ENCODE measurements at regions not wholly inside any gene's neighbourhood (a gene's known extent, or its start where the extent isn't known, plus 50 kb on each side); places are given as distances from the start of the nearest gene placed in this dataset.

- peaks cover 7% of the 10 kb centered on the region for H3K9me3 ChIP-seq (replicated peaks; ENCODE audit: low read length)
- no peak overlapping the region for H3K4me2 ChIP-seq (ENCODE audit: low read length)
- H3K4me3 ChIP-seq (ENCODE audit: low read length), result no peak overlapping the region
- no peak overlapping the region for H3K9ac ChIP-seq (ENCODE audit: low read depth, low read length)
- H3K27me3 ChIP-seq (ENCODE audit: control insufficient read depth, insufficient read depth, low read length), result no peaks in the 10 kb centered on the region
- no peaks in the 10 kb centered on the region for H3K4me1 ChIP-seq (ENCODE audit: control insufficient read depth, insufficient read depth, low read length)
- no peaks in the 10 kb centered on the region for H3K36me3 ChIP-seq (ENCODE audit: insufficient read depth, low read length)
These were observed 751.5 kb downstream of the SQOR start for GRCh38 chr15:46386356-46386755.

- no peaks in the 10 kb centered on the region for H3K27me3 ChIP-seq (ENCODE audit: control insufficient read depth, insufficient read depth, low read length)
- H3K4me2 ChIP-seq (ENCODE audit: low read length), result no peak overlapping the region
- no peak overlapping the region for H3K4me3 ChIP-seq (ENCODE audit: low read length)
- H3K4me1 ChIP-seq (ENCODE audit: control insufficient read depth, insufficient read depth, low read length), result no peaks in the 10 kb centered on the region
- H3K9ac ChIP-seq (ENCODE audit: low read depth, low read length), result no peak overlapping the region
- H3K9me3 ChIP-seq (replicated peaks; ENCODE audit: low read length), result peaks cover 7% of the 10 kb centered on the region
- no peaks in the 10 kb centered on the region for H3K36me3 ChIP-seq (ENCODE audit: insufficient read depth, low read length)
These were observed 754.9 kb downstream of the SQOR start for GRCh38 chr15:46389739-46390138.

GRCh38 chr15:46394463-46394862 is 759.6 kb downstream of the SQOR start:
- no peaks in the 10 kb centered on the region for H3K36me3 ChIP-seq (ENCODE audit: insufficient read depth, low read length)
- no peak overlapping the region for H3K4me2 ChIP-seq (ENCODE audit: low read length)
- H3K4me1 ChIP-seq (ENCODE audit: control insufficient read depth, insufficient read depth, low read length), result no peaks in the 10 kb centered on the region
- H3K4me3 ChIP-seq (ENCODE audit: low read length), result no peak overlapping the region
- H3K9me3 ChIP-seq (replicated peaks; ENCODE audit: low read length), result peaks cover 7% of the 10 kb centered on the region
- no peaks in the 10 kb centered on the region for H3K27me3 ChIP-seq (ENCODE audit: control insufficient read depth, insufficient read depth, low read length)
- no peak overlapping the region for H3K9ac ChIP-seq (ENCODE audit: low read depth, low read length)

- Histone ChIP-seq H3K9ac (ENCODE audit: low read depth, low read length) (no peak overlapping the region), H3K4me1 (ENCODE audit: control insufficient read depth, insufficient read depth, low read length) (no peaks in the 10 kb centered on the region), H3K9me3 (replicated peaks; ENCODE audit: low read length) (peaks cover 18% of the 10 kb centered on the region), H3K27me3 (ENCODE audit: control insufficient read depth, insufficient read depth, low read length) (no peaks in the 10 kb centered on the region), H3K4me3 (ENCODE audit: low read length) (no peak overlapping the region), H3K4me2 (ENCODE audit: low read length) (no peak overlapping the region), H3K36me3 (ENCODE audit: insufficient read depth, low read length) (no peaks in the 10 kb centered on the region)
These were observed 773.5 kb downstream of the SQOR start for GRCh38 chr15:46408312-46408711.

GRCh38 chr15:46409841-46410301 is 775.0 kb downstream of the SQOR start:
- no peaks in the 10 kb centered on the region for H3K4me1 ChIP-seq (ENCODE audit: control insufficient read depth, insufficient read depth, low read length)
- no peak overlapping the region for H3K9ac ChIP-seq (ENCODE audit: low read depth, low read length)
- no peaks in the 10 kb centered on the region for H3K27me3 ChIP-seq (ENCODE audit: control insufficient read depth, insufficient read depth, low read length)
- H3K9me3 ChIP-seq (replicated peaks; ENCODE audit: low read length), result peaks cover 21% of the 10 kb centered on the region
- no peak overlapping the region for H3K4me3 ChIP-seq (ENCODE audit: low read length)
- no peaks in the 10 kb centered on the region for H3K36me3 ChIP-seq (ENCODE audit: insufficient read depth, low read length)
- H3K4me2 ChIP-seq (ENCODE audit: low read length), result no peak overlapping the region

GRCh38 chr15:46410705-46411104 is 775.9 kb downstream of the SQOR start:
- no peak overlapping the region for H3K4me3 ChIP-seq (ENCODE audit: low read length)
- no peak overlapping the region for H3K9ac ChIP-seq (ENCODE audit: low read depth, low read length)
- H3K9me3 ChIP-seq (replicated peaks; ENCODE audit: low read length), result peaks cover 21% of the 10 kb centered on the region
- no peaks in the 10 kb centered on the region for H3K36me3 ChIP-seq (ENCODE audit: insufficient read depth, low read length)
- H3K4me2 ChIP-seq (ENCODE audit: low read length), result no peak overlapping the region
- H3K4me1 ChIP-seq (ENCODE audit: control insufficient read depth, insufficient read depth, low read length), result no peaks in the 10 kb centered on the region
- H3K27me3 ChIP-seq (ENCODE audit: control insufficient read depth, insufficient read depth, low read length), result no peaks in the 10 kb centered on the region

- H3K27me3 ChIP-seq (ENCODE audit: control insufficient read depth, insufficient read depth, low read length), result no peaks in the 10 kb centered on the region
- no peak overlapping the region for H3K4me3 ChIP-seq (ENCODE audit: low read length)
- H3K36me3 ChIP-seq (ENCODE audit: insufficient read depth, low read length), result no peaks in the 10 kb centered on the region
- H3K4me1 ChIP-seq (ENCODE audit: control insufficient read depth, insufficient read depth, low read length), result no peaks in the 10 kb centered on the region
- peaks cover 22% of the 10 kb centered on the region for H3K9me3 ChIP-seq (replicated peaks; ENCODE audit: low read length)
- no peak overlapping the region for H3K9ac ChIP-seq (ENCODE audit: low read depth, low read length)
- H3K4me2 ChIP-seq (ENCODE audit: low read length), result no peak overlapping the region
These were observed 777.1 kb downstream of the SQOR start for GRCh38 chr15:46411900-46412299.

- Histone ChIP-seq H3K4me2 (ENCODE audit: low read length) (no peak overlapping the region), H3K36me3 (ENCODE audit: insufficient read depth, low read length) (no peaks in the 10 kb centered on the region), H3K9me3 (replicated peaks; ENCODE audit: low read length) (peaks cover 16% of the 10 kb centered on the region), H3K27me3 (ENCODE audit: control insufficient read depth, insufficient read depth, low read length) (no peaks in the 10 kb centered on the region), H3K4me3 (ENCODE audit: low read length) (no peak overlapping the region), H3K9ac (ENCODE audit: low read depth, low read length) (no peak overlapping the region), H3K4me1 (ENCODE audit: control insufficient read depth, insufficient read depth, low read length) (no peaks in the 10 kb centered on the region)
These were observed 779.0 kb downstream of the SQOR start for GRCh38 chr15:46413799-46414198.

- Histone ChIP-seq H3K9me3 (replicated peaks; ENCODE audit: low read length) (peaks cover 9% of the 10 kb centered on the region), H3K36me3 (ENCODE audit: insufficient read depth, low read length) (no peaks in the 10 kb centered on the region), H3K9ac (ENCODE audit: low read depth, low read length) (no peak overlapping the region), H3K4me2 (ENCODE audit: low read length) (no peak overlapping the region), H3K27me3 (ENCODE audit: control insufficient read depth, insufficient read depth, low read length) (no peaks in the 10 kb centered on the region), H3K4me1 (ENCODE audit: control insufficient read depth, insufficient read depth, low read length) (no peaks in the 10 kb centered on the region), H3K4me3 (ENCODE audit: low read length) (no peak overlapping the region)
These were observed 781.7 kb downstream of the SQOR start for GRCh38 chr15:46416544-46416943.

- no peaks in the 10 kb centered on the region for H3K27me3 ChIP-seq (ENCODE audit: control insufficient read depth, insufficient read depth, low read length)
- H3K9ac ChIP-seq (ENCODE audit: low read depth, low read length), result no peak overlapping the region
- no peak overlapping the region for H3K4me3 ChIP-seq (ENCODE audit: low read length)
- H3K4me1 ChIP-seq (ENCODE audit: control insufficient read depth, insufficient read depth, low read length), result no peaks in the 10 kb centered on the region
- H3K4me2 ChIP-seq (ENCODE audit: low read length), result no peak overlapping the region
- H3K36me3 ChIP-seq (ENCODE audit: insufficient read depth, low read length), result no peaks in the 10 kb centered on the region
- H3K9me3 ChIP-seq (replicated peaks; ENCODE audit: low read length), result peaks cover 5% of the 10 kb centered on the region
These were observed 786.2 kb downstream of the SQOR start for GRCh38 chr15:46420990-46421389.

GRCh38 chr15:46441294-46442062 is 806.6 kb downstream of the SQOR start:
- Histone ChIP-seq H3K9me3 (replicated peaks; ENCODE audit: low read length) (no peaks in the 10 kb centered on the region), H3K4me3 (ENCODE audit: low read length) (no peak overlapping the region), H3K36me3 (ENCODE audit: insufficient read depth, low read length) (no peaks in the 10 kb centered on the region), H3K27me3 (ENCODE audit: control insufficient read depth, insufficient read depth, low read length) (no peaks in the 10 kb centered on the region), H3K4me1 (ENCODE audit: control insufficient read depth, insufficient read depth, low read length) (no peaks in the 10 kb centered on the region), H3K9ac (ENCODE audit: low read depth, low read length) (no peak overlapping the region), H3K4me2 (ENCODE audit: low read length) (no peak overlapping the region)

- no peak overlapping the region for H3K4me2 ChIP-seq (ENCODE audit: low read length)
- H3K4me1 ChIP-seq (ENCODE audit: control insufficient read depth, insufficient read depth, low read length), result no peaks in the 10 kb centered on the region
- H3K9ac ChIP-seq (ENCODE audit: low read depth, low read length), result no peak overlapping the region
- H3K36me3 ChIP-seq (ENCODE audit: insufficient read depth, low read length), result no peaks in the 10 kb centered on the region
- no peak overlapping the region for H3K4me3 ChIP-seq (ENCODE audit: low read length)
- H3K27me3 ChIP-seq (ENCODE audit: control insufficient read depth, insufficient read depth, low read length), result no peaks in the 10 kb centered on the region
- H3K9me3 ChIP-seq (replicated peaks; ENCODE audit: low read length), result no peaks in the 10 kb centered on the region
These were observed 807.4 kb downstream of the SQOR start for GRCh38 chr15:46442184-46442583.

All from skeletal muscle satellite cell (primary cell).